WTC11 (cell line): ENCODE measurements at regions not wholly inside any gene's neighbourhood (a gene's known extent, or its start where the extent isn't known, plus 50 kb on each side); places are given as distances from the start of the nearest gene placed in this dataset.

Experiments used
- CTCF ChIP-seq: fragments of 200-600 bp; IDR thresholded peaks from 2 replicates; pipeline ENCODE4 v1.8.0; 2022; ENCODE audit warnings: antibody characterized with exemption
- ZNF416 ChIP-seq: fragments of 250-450 bp; sonication (Bioruptor Pico); IDR thresholded peaks from 2 replicates; pipeline ENCODE4 v1.9.0; 2021; ENCODE audit warnings: mild to moderate bottlenecking, inconsistent platforms
- ZNF512 ChIP-seq: sonication (generic); formaldehyde crosslinking; IDR thresholded peaks from 2 replicates; pipeline ENCODE4 v1.8.1; 2022; ENCODE audit warnings: missing genetic modification reagents, borderline replicate concordance

GRCh38 chr13:71096421-71096820 lies 770.6 kb downstream of the DACH1 start:
- TF ChIP-seq CTCF (no peak), ZNF416 (CRISPR knock-in tag) (no peak), ZNF512 (CRISPR knock-in tag) (no peak)
